Tibial nerve (tissue), 4 donors: ENCODE measurements at regions not wholly inside any gene's neighbourhood (a gene's known extent, or its start where the extent isn't known, plus 50 kb on each side); places are given as distances from the start of the nearest gene placed in this dataset.

ENCODE experiments used
- DNase-seq, 2 donors: peaks; one replicate each; pipeline ENCODE4 v3.0.0-alpha.2; 2019; ENCODE audit warnings: low spot score in 2 of 2
- H3K27ac ChIP-seq, 4 donors: fragments of 200-600 bp; sonication (generic) in 3 of 4; one replicate each; pipeline ENCODE4 v1.5.1; 2017 to 2019; ENCODE audit warnings: mild to moderate bottlenecking in 1 of 4
- H3K27me3 ChIP-seq, 2 donors: fragments of 200-600 bp; sonication (generic) in 1 of 2; one replicate each; pipeline versions ENCODE4 v1.5.1 to v1.6.0; 2017 to 2019
- H3K36me3 ChIP-seq, 3 donors: fragments of 200-600 bp; sonication (generic); one replicate each; pipeline ENCODE4 v1.5.1; 2018 to 2019
- H3K4me1 ChIP-seq, 4 donors: fragments of 200-600 bp; sonication (generic) in 3 of 4; one replicate each; pipeline ENCODE4 v1.5.1; 2017 to 2019
- H3K4me3 ChIP-seq, 4 donors: fragments of 200-600 bp; sonication (generic) in 3 of 4; one replicate each; pipeline ENCODE4 v1.5.1; 2017 to 2019; ENCODE audit warnings: mild to moderate bottlenecking in 1 of 4, moderate library complexity in 1 of 4
- H3K9me3 ChIP-seq, 4 donors: fragments of 200-600 bp; sonication (generic) in 3 of 4; one replicate each; pipeline ENCODE4 v1.5.1; 2017 to 2019
- EP300 ChIP-seq, 2 donors: sonication (generic); formaldehyde crosslinking; IDR thresholded peaks; one replicate each; pipeline ENCODE4 v1.6.1; 2017; ENCODE audit warnings: antibody characterized with exemption in 2 of 2, mild to moderate bottlenecking in 1 of 2
- POLR2A ChIP-seq, 2 donors: fragments of 450-650 bp; IDR thresholded peaks; one replicate each; pipeline ENCODE4 v1.6.1; 2017; ENCODE audit warnings: antibody characterized with exemption in 2 of 2, mild to moderate bottlenecking in 2 of 2, moderate library complexity in 2 of 2
- WGBS, 2 donors: methylation state at CpG; one replicate each; pipeline ENCODE4 v1.1.5; 2018; 5-methylcytosine and 5-hydroxymethylcytosine counted together
- TF ChIP-seq, protein P1 (sequence below), 5 experiments: fragments of 200-600 bp in 3 of 5; fragments of 450-650 bp in 2 of 5; sonication (generic) in 3 of 5; IDR thresholded peaks; one replicate each; pipeline ENCODE4 v1.5.1; 2016 to 2019; ENCODE audit warnings: antibody characterized with exemption in 5 of 5, mild to moderate bottlenecking in 3 of 5, moderate library complexity in 2 of 5

- no peaks in the 10 kb centered on the region for H3K27me3 ChIP-seq
- 66 to 93% methylated on average over 2 of the region's 2 CpGs for WGBS, 2 donors
- no peak overlapping the region for H3K27ac ChIP-seq
- H3K36me3 ChIP-seq: no peaks in the 10 kb centered on the region
- TF ChIP-seq, protein P1, sequence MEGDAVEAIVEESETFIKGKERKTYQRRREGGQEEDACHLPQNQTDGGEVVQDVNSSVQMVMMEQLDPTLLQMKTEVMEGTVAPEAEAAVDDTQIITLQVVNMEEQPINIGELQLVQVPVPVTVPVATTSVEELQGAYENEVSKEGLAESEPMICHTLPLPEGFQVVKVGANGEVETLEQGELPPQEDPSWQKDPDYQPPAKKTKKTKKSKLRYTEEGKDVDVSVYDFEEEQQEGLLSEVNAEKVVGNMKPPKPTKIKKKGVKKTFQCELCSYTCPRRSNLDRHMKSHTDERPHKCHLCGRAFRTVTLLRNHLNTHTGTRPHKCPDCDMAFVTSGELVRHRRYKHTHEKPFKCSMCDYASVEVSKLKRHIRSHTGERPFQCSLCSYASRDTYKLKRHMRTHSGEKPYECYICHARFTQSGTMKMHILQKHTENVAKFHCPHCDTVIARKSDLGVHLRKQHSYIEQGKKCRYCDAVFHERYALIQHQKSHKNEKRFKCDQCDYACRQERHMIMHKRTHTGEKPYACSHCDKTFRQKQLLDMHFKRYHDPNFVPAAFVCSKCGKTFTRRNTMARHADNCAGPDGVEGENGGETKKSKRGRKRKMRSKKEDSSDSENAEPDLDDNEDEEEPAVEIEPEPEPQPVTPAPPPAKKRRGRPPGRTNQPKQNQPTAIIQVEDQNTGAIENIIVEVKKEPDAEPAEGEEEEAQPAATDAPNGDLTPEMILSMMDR (IDR thresholded peaks at IDR 0.05): no peak
- TF ChIP-seq EP300 (IDR thresholded peaks at IDR 0.05): no peak
- no peak for TF ChIP-seq POLR2A (IDR thresholded peaks at IDR 0.05)
- DNase-seq: no peak
- peaks cover 0 to 4% (median 0%) of the 10 kb centered on the region in 4 donors for H3K4me1 ChIP-seq
- peaks cover 0 to 3% (median 0%) of the 10 kb centered on the region in 4 donors for H3K9me3 ChIP-seq
- no peak overlapping the region for H3K4me3 ChIP-seq
These were observed 89.9 kb upstream of the IGF1 start for GRCh38 chr12:102570256-102570655.

- H3K27me3 ChIP-seq: no peaks in the 10 kb centered on the region
- peaks cover 0 to 4% (median 0%) of the 10 kb centered on the region in 4 donors for H3K4me1 ChIP-seq
- no peak overlapping the region for H3K27ac ChIP-seq
- H3K36me3 ChIP-seq: no peaks in the 10 kb centered on the region
- 59 to 92% methylated on average over 1 of the region's 1 CpG for WGBS, 2 donors
- H3K4me3 ChIP-seq: no peak overlapping the region
- TF ChIP-seq EP300 (IDR thresholded peaks at IDR 0.05): no peak
- no peak for TF ChIP-seq POLR2A (IDR thresholded peaks at IDR 0.05)
- peaks cover 0 to 6% (median 0%) of the 10 kb centered on the region in 4 donors for H3K9me3 ChIP-seq
- DNase-seq: no peak
These were observed 89.4 kb upstream of the IGF1 start for GRCh38 chr12:102569803-102570202.

- H3K4me1 ChIP-seq: peaks cover 0 to 4% (median 0%) of the 10 kb centered on the region in 4 donors
- WGBS, 2 donors: 53 to 64% methylated on average over 4 of the region's 4 CpGs
- H3K27ac ChIP-seq: no peak overlapping the region
- H3K9me3 ChIP-seq: peaks cover 0 to 6% (median 0%) of the 10 kb centered on the region in 4 donors
- no peak for DNase-seq
- TF ChIP-seq, protein P1 (IDR thresholded peaks at IDR 0.05): no peak
- no peak for TF ChIP-seq EP300 (IDR thresholded peaks at IDR 0.05)
- TF ChIP-seq POLR2A (IDR thresholded peaks at IDR 0.05): no peak
- H3K4me3 ChIP-seq: no peak overlapping the region
- no peaks in the 10 kb centered on the region for H3K27me3 ChIP-seq
- H3K36me3 ChIP-seq: no peaks in the 10 kb centered on the region
These were observed 87.9 kb upstream of the IGF1 start for GRCh38 chr12:102568276-102568675.

DNA sequence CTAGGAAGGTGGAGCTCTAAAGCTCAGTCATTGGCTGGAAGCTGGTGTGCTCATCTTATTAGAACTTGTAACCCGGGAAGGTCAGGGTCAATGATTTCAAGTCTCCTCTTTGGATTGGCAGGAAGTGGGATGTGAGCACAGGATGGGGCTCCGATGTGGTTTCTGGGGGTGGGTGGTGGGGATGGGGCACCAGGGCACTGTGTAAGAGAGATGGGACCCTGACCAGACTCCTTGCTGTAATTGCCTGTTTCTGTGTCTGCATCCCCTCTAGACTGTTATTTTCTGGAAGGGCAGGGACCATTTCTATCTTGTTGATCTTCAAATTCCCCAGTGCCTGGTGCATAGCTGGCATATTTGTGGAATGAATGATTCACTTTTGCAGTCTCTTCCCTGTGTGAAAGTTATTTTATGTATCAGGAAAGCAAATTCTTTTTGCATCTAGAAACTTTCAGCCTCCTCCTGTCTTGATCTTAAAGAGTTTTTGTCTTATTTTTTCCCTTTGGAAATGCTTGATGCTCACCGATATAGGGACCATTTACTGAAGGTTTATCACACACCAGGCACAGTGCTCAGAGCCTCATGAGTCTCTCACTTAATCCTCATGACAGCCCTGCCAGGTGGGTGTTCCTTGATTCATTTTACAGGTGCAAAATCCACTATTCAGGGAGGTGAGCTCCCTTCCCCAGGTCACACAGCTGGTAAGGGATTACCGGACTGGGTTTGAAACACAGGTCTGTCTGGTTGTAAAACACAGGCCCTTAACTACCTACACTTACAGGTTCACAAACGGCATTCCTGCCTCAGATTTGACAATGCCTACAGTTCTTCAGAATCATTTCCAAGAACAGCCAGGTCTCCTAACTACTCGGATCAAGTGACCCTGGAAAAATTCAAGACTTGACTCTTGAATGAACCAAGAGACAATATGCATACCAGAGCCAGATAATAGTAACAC lies 86.9 kb upstream of the IGF1 start:
- peaks cover 0 to 6% (median 0%) of the 10 kb centered on the region in 4 donors for H3K9me3 ChIP-seq
- H3K36me3 ChIP-seq: no peaks in the 10 kb centered on the region
- TF ChIP-seq EP300 (IDR thresholded peaks at IDR 0.05) (peak in 1 of 2 donors; percentile 9), POLR2A (IDR thresholded peaks at IDR 0.05) (no peak)
- DNase-seq: no peak
- H3K27ac ChIP-seq: peak overlapping the region in 1 of 4 donors; percentile 0
- no peaks in the 10 kb centered on the region for H3K27me3 ChIP-seq
- peaks cover 0 to 4% (median 0%) of the 10 kb centered on the region in 4 donors for H3K4me1 ChIP-seq
- no peak overlapping the region for H3K4me3 ChIP-seq
- 50 to 62% methylated on average over 6 of the region's 6 CpGs for WGBS, 2 donors

- Histone ChIP-seq H3K9me3 (peaks cover 0 to 6% (median 0%) of the 10 kb centered on the region in 4 donors), H3K4me1 (peaks cover 0 to 4% (median 0%) of the 10 kb centered on the region in 4 donors), H3K4me3 (no peak overlapping the region), H3K36me3 (no peaks in the 10 kb centered on the region), H3K27ac (no peak overlapping the region), H3K27me3 (no peaks in the 10 kb centered on the region)
- DNase-seq: no peak
- WGBS, 2 donors: 75 to 93% methylated on average over 3 of the region's 3 CpGs
- TF ChIP-seq, protein P1 (IDR thresholded peaks at IDR 0.05): no peak
- no peak for TF ChIP-seq EP300 (IDR thresholded peaks at IDR 0.05)
- TF ChIP-seq POLR2A (IDR thresholded peaks at IDR 0.05): no peak
These were observed 85.2 kb upstream of the IGF1 start for GRCh38 chr12:102565555-102565954.

DNA sequence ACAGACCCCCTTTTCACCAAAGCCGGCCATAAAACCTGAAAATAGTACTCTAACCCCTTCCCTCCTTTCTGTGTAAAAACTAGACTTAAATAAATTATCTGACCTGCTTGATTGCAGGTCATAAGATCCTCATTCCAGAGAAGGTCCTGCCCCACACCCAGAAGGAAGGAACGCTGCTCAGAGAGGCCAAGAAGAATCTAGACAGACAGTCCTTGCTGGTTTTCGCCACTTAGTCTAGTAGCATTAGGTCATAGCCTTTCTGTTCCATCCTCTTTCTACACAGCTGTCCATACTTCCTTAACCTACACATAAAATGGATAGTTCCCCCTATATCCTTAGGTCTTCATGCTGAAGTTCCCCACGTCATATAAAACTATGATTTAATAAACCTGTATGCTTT lies 83.7 kb upstream of the IGF1 start:
- Histone ChIP-seq H3K4me1 (peaks cover 0 to 4% (median 0%) of the 10 kb centered on the region in 4 donors), H3K27me3 (no peaks in the 10 kb centered on the region), H3K36me3 (no peaks in the 10 kb centered on the region), H3K4me3 (no peak overlapping the region), H3K9me3 (peaks cover 0 to 6% (median 0%) of the 10 kb centered on the region in 4 donors), H3K27ac (no peak overlapping the region)
- 79% methylated on average over 4 of the region's 4 CpGs for WGBS, 2 donors
- no peak for DNase-seq
- TF ChIP-seq, protein P1 (IDR thresholded peaks at IDR 0.05): no peak
- TF ChIP-seq POLR2A (IDR thresholded peaks at IDR 0.05) (no peak), EP300 (IDR thresholded peaks at IDR 0.05) (no peak)
